ENCODE measurements at regions not wholly inside any gene's neighbourhood (a gene's known extent, or its start where the extent isn't known, plus 50 kb on each side); places are given as distances from the start of the nearest gene placed in this dataset.
"Not testable (repeated sequence)": the region's sequence is repeated elsewhere in the genome, so short reads cannot be mapped to it uniquely, and the experiment has no call there.

DNA sequence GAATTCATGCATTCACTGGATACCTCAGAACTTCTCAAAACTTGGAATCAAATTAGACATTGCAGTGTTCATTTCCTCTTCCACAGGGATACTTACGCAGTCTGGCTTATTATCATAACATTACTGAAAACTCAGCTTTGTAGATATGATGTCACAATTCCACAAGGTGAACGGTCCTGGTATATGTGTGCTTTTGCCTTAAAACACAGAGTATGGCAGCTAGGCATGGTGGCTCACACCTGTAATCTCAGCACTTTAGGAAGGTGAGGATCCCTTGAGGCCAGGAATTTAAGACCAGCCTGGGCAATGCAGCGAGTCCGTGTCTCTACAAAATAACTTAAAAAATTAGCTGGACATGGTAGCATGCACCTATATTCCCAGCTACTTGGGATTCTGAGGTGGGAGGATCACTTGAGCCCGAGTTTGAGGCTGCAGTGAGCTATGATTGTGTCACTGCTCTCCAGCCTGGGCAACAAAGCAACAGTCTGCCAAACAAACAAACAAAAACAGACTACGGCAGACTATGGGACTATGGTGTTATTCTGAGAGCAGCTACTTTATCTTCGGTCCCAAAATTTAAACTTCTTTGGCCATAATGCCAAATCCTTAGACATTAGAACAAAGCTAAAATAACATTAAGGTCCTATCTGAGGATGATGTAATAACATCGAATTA lies 1191.9 kb upstream of the SLC39A10 start:
- Histone ChIP-seq H3K27ac (ENCODE audit: low read length) (no peak overlapping the region), H3K79me2 (ENCODE audit: low read length) (no peaks in the 10 kb centered on the region), H3K27me3 (ENCODE audit: low read length) (no peaks in the 10 kb centered on the region), H3K9me3 (ENCODE audit: low read length) (peaks cover 7% of the 10 kb centered on the region), H3K36me3 (ENCODE audit: insufficient read depth, low read length) (no peaks in the 10 kb centered on the region), H3K4me1 (ENCODE audit: low read length) (no peaks in the 10 kb centered on the region), H3K9me2 (replicated peaks; ENCODE audit: insufficient read depth, low read length) (no peaks in the 10 kb centered on the region), H3K9ac (ENCODE audit: low read length) (no peak overlapping the region), H2AFZ (ENCODE audit: low read length) (no peak overlapping the region), H3K4me3 (ENCODE audit: low read length) (no peak overlapping the region), H4K20me1 (ENCODE audit: insufficient read depth, low read depth, low read length) (no peaks in the 10 kb centered on the region), H3K4me2 (ENCODE audit: low read depth, low read length, poor library complexity, severe bottlenecking) (no peak overlapping the region)
- DNase-seq: no peak

DNA sequence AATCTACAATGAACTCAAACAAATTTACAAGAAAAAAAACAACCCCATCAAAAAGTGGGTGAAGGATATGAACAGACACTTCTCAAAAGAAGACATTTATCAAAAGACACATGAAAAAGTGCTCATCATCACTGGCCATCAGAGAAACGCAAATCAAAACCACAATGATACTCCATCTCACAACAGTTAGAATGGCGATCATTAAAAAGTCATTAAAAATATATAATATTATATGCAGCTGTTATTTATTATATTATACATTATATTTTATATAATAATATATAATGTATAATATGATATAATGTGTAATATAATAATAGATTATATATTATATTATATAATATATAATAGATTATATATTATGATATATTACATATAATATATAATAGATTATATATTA lies 1194.1 kb upstream of the SLC39A10 start:
- DNase-seq; H3K27me3 ChIP-seq (ENCODE audit: low read length); H3K4me1 ChIP-seq (ENCODE audit: low read length); H3K79me2 ChIP-seq (ENCODE audit: low read length); H3K9me3 ChIP-seq (ENCODE audit: low read length); H3K27ac ChIP-seq (ENCODE audit: low read length); H2AFZ ChIP-seq (ENCODE audit: low read length); H3K4me2 ChIP-seq (ENCODE audit: low read depth, low read length, poor library complexity, severe bottlenecking); H3K36me3 ChIP-seq (ENCODE audit: insufficient read depth, low read length); H3K9me2 ChIP-seq (replicated peaks; ENCODE audit: insufficient read depth, low read length); H3K9ac ChIP-seq (ENCODE audit: low read length); H3K4me3 ChIP-seq (ENCODE audit: low read length); H4K20me1 ChIP-seq (ENCODE audit: insufficient read depth, low read depth, low read length): not testable (repeated sequence)

DNA sequence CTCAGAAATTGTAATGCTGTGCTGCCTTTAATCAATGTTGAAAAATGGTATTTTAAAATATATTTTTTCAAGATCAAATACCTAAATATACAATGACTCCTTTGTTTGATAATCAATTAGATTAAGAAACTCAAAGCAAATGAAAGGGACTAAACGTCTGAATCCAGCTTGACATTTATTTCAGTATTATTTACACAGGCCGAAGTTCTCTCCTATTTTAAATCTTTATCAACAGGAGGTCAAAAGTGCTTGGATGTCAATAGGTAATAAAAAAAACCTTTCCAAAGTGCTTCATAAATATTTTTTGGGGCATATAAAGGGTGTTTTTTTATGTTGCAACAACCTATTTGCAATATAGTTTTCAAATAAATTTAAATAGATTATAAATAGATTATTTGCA lies 1201.7 kb upstream of the SLC39A10 start:
- H3K36me3 ChIP-seq (ENCODE audit: insufficient read depth, low read length): no peaks in the 10 kb centered on the region
- peaks cover 14% of the 10 kb centered on the region; the same call in 1 of the 2 replicates for H3K9me3 ChIP-seq (ENCODE audit: low read length)
- no peaks in the 10 kb centered on the region for H3K27me3 ChIP-seq (ENCODE audit: low read length)
- H3K4me3 ChIP-seq (ENCODE audit: low read length): no peak overlapping the region
- no peaks in the 10 kb centered on the region for H4K20me1 ChIP-seq (ENCODE audit: insufficient read depth, low read depth, low read length)
- no peaks in the 10 kb centered on the region for H3K79me2 ChIP-seq (ENCODE audit: low read length)
- H3K27ac ChIP-seq (ENCODE audit: low read length): no peak overlapping the region
- H3K9ac ChIP-seq (ENCODE audit: low read length): no peak overlapping the region
- no peak overlapping the region for H2AFZ ChIP-seq (ENCODE audit: low read length)
- no peaks in the 10 kb centered on the region for H3K9me2 ChIP-seq (replicated peaks; ENCODE audit: insufficient read depth, low read length)
- no peak overlapping the region for H3K4me2 ChIP-seq (ENCODE audit: low read depth, low read length, poor library complexity, severe bottlenecking)
- no peaks in the 10 kb centered on the region for H3K4me1 ChIP-seq (ENCODE audit: low read length)
- no peak for DNase-seq

DNA sequence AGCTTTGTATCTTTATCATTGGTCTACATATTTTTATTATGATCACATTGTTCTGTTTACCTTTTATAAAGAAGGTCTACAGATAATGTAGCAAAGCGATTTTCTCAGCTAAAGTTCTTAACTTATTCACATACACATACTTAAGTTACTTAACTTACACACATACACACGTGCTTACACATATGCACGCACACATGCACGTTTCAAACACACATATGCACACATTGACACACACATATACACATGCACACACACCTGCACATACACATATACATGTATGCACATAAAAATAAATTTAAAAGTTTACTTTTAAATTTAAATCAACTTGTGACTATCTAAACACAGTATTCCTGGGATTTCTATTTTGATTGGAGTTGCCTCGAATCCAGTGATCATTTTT lies 1204.5 kb upstream of the SLC39A10 start:
- H3K27me3 ChIP-seq (ENCODE audit: low read length): no peaks in the 10 kb centered on the region
- DNase-seq: no peak
- H3K9me3 ChIP-seq (ENCODE audit: low read length): peaks cover 12% of the 10 kb centered on the region; the same call in 1 of the 2 replicates
- H3K27ac ChIP-seq (ENCODE audit: low read length): no peak overlapping the region
- no peaks in the 10 kb centered on the region for H3K79me2 ChIP-seq (ENCODE audit: low read length)
- H3K4me2 ChIP-seq (ENCODE audit: low read depth, low read length, poor library complexity, severe bottlenecking): no peak overlapping the region
- no peaks in the 10 kb centered on the region for H4K20me1 ChIP-seq (ENCODE audit: insufficient read depth, low read depth, low read length)
- H3K36me3 ChIP-seq (ENCODE audit: insufficient read depth, low read length): no peaks in the 10 kb centered on the region
- no peak overlapping the region for H2AFZ ChIP-seq (ENCODE audit: low read length)
- H3K4me1 ChIP-seq (ENCODE audit: low read length): no peaks in the 10 kb centered on the region
- no peak overlapping the region for H3K4me3 ChIP-seq (ENCODE audit: low read length)
- no peaks in the 10 kb centered on the region for H3K9me2 ChIP-seq (replicated peaks; ENCODE audit: insufficient read depth, low read length)
- H3K9ac ChIP-seq (ENCODE audit: low read length): no peak overlapping the region

DNA sequence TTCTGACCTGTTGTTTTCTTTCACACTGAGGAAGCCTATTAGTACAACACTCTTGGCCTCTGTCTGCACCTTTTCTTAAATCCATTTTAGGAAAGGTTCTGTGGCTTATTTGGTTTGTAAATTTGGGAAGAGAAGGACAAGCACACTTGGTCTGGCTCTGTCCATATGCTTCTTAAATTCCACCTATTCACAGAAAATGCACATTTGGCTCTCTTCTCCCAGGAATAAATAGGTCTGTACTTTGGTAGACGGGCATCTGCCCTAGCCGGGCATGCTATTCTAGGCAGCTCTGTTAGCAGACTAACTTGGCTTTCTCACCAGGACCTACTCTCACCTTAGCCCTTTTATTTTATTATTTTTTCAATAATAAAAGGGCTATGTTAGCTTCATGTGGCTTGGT lies 1211.8 kb upstream of the SLC39A10 start:
- no peak overlapping the region for H3K4me2 ChIP-seq (ENCODE audit: low read depth, low read length, poor library complexity, severe bottlenecking)
- no peak overlapping the region for H3K4me3 ChIP-seq (ENCODE audit: low read length)
- no peaks in the 10 kb centered on the region for H3K36me3 ChIP-seq (ENCODE audit: insufficient read depth, low read length)
- no peaks in the 10 kb centered on the region for H3K4me1 ChIP-seq (ENCODE audit: low read length)
- H3K9me2 ChIP-seq (replicated peaks; ENCODE audit: insufficient read depth, low read length): no peaks in the 10 kb centered on the region
- no peaks in the 10 kb centered on the region for H4K20me1 ChIP-seq (ENCODE audit: insufficient read depth, low read depth, low read length)
- no peaks in the 10 kb centered on the region for H3K79me2 ChIP-seq (ENCODE audit: low read length)
- H3K9ac ChIP-seq (ENCODE audit: low read length): no peak overlapping the region
- H3K27ac ChIP-seq (ENCODE audit: low read length): no peak overlapping the region
- H3K9me3 ChIP-seq (ENCODE audit: low read length): no peaks in the 10 kb centered on the region
- no peak overlapping the region for H2AFZ ChIP-seq (ENCODE audit: low read length)
- no peaks in the 10 kb centered on the region for H3K27me3 ChIP-seq (ENCODE audit: low read length)
- no peak for DNase-seq

DNA sequence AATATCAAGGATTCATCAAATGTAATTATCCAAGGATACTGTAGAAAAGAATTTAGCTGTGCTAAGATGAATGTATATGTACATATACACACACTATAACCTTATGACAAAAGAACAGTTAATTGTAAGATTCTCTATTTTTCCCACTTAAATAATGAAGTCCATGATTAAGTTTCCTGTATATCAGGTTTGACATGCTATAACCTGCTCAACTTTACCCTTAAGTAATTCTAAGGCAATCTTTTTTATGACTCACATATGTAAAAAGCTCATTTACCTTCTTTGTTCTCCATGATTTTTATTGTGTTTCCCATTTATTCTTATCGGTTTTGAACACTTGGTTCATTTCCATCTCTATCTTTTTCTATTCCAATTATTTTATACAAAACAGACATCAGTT lies 1213.1 kb upstream of the SLC39A10 start:
- H3K4me1 ChIP-seq (ENCODE audit: low read length): no peaks in the 10 kb centered on the region
- H3K27ac ChIP-seq (ENCODE audit: low read length): no peak overlapping the region
- no peaks in the 10 kb centered on the region for H3K36me3 ChIP-seq (ENCODE audit: insufficient read depth, low read length)
- H4K20me1 ChIP-seq (ENCODE audit: insufficient read depth, low read depth, low read length): no peaks in the 10 kb centered on the region
- H3K4me2 ChIP-seq (ENCODE audit: low read depth, low read length, poor library complexity, severe bottlenecking): no peak overlapping the region
- no peak overlapping the region for H3K9ac ChIP-seq (ENCODE audit: low read length)
- H3K79me2 ChIP-seq (ENCODE audit: low read length): no peaks in the 10 kb centered on the region
- H3K27me3 ChIP-seq (ENCODE audit: low read length): no peaks in the 10 kb centered on the region
- H3K9me2 ChIP-seq (replicated peaks; ENCODE audit: insufficient read depth, low read length): no peaks in the 10 kb centered on the region
- no peak overlapping the region for H2AFZ ChIP-seq (ENCODE audit: low read length)
- H3K9me3 ChIP-seq (ENCODE audit: low read length): no peaks in the 10 kb centered on the region
- no peak for DNase-seq
- H3K4me3 ChIP-seq (ENCODE audit: low read length): no peak overlapping the region

DNA sequence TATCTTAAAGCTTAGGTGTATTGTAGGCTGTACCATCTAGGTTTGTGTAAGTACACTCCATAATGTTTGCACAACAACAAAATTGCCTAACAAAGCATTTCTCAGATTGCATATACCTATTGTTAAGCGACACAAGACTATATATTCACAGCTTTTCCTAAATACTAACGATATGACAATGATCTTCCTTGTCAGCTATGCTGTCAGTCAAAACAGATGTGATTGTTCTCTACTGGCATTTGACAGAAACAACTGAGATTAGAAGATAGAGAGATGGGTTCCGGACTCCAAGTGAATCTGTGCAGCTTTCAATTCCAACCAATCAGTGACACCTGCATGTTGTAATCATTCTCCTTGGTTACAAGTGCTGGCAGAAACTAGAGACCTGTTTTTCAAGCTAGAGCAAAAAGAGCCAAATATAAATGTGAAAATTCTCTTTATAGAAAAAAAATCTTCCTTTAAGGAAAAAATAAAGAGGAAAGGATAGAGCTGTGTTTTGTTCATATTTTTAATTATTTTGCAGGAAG lies 1232.3 kb upstream of the SLC39A10 start:
- no peaks in the 10 kb centered on the region for H4K20me1 ChIP-seq (ENCODE audit: insufficient read depth, low read depth, low read length)
- no peak overlapping the region for H3K4me3 ChIP-seq (ENCODE audit: low read length)
- H3K4me1 ChIP-seq (ENCODE audit: low read length): no peaks in the 10 kb centered on the region
- H3K9me3 ChIP-seq (ENCODE audit: low read length): peaks cover 6% of the 10 kb centered on the region; the same call in 1 of the 2 replicates
- no peaks in the 10 kb centered on the region for H3K9me2 ChIP-seq (replicated peaks; ENCODE audit: insufficient read depth, low read length)
- no peak overlapping the region for H3K27ac ChIP-seq (ENCODE audit: low read length)
- no peak overlapping the region for H3K4me2 ChIP-seq (ENCODE audit: low read depth, low read length, poor library complexity, severe bottlenecking)
- no peak overlapping the region for H2AFZ ChIP-seq (ENCODE audit: low read length)
- DNase-seq: no peak
- no peak overlapping the region for H3K9ac ChIP-seq (ENCODE audit: low read length)
- H3K79me2 ChIP-seq (ENCODE audit: low read length): no peaks in the 10 kb centered on the region
- H3K36me3 ChIP-seq (ENCODE audit: insufficient read depth, low read length): no peaks in the 10 kb centered on the region
- no peaks in the 10 kb centered on the region for H3K27me3 ChIP-seq (ENCODE audit: low read length)

DNA sequence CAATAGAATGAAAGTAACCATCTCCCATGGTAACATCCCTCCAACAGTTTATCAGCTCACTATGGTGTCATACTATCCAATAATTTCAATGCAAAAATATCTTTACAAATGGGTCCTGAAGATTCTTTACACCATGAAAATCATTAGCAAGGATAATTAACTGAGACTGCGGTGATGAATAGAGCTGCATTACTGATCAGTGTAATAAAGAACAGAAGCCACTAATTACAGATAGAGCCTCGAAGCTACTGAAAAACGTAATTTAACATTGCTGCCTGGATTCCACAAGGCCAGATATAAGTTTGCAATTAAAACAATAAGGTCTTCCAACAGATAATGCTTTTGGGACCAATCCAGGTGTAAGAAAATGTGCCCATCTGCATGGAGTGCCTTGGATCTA lies 1245.8 kb upstream of the SLC39A10 start:
- no peaks in the 10 kb centered on the region for H3K27me3 ChIP-seq (ENCODE audit: low read length)
- H3K9me3 ChIP-seq (ENCODE audit: low read length): peaks cover 9% of the 10 kb centered on the region
- no peak for DNase-seq
- no peaks in the 10 kb centered on the region for H3K36me3 ChIP-seq (ENCODE audit: insufficient read depth, low read length)
- H3K4me2 ChIP-seq (ENCODE audit: low read depth, low read length, poor library complexity, severe bottlenecking): no peak overlapping the region
- no peaks in the 10 kb centered on the region for H4K20me1 ChIP-seq (ENCODE audit: insufficient read depth, low read depth, low read length)
- H3K27ac ChIP-seq (ENCODE audit: low read length): no peak overlapping the region
- no peak overlapping the region for H3K4me3 ChIP-seq (ENCODE audit: low read length)
- H3K79me2 ChIP-seq (ENCODE audit: low read length): no peaks in the 10 kb centered on the region
- no peak overlapping the region for H3K9ac ChIP-seq (ENCODE audit: low read length)
- H3K9me2 ChIP-seq (replicated peaks; ENCODE audit: insufficient read depth, low read length): no peaks in the 10 kb centered on the region
- H2AFZ ChIP-seq (ENCODE audit: low read length): no peak overlapping the region
- H3K4me1 ChIP-seq (ENCODE audit: low read length): no peaks in the 10 kb centered on the region

All from Karpas-422 (cell line).